HG03066 (cell line): ENCODE measurements at regions not wholly inside any gene's neighbourhood (a gene's known extent, or its start where the extent isn't known, plus 50 kb on each side); places are given as distances from the start of the nearest gene placed in this dataset.
"Not testable (repeated sequence)": the region's sequence is repeated elsewhere in the genome, so short reads cannot be mapped to it uniquely, and the experiment has no call there.

Experiments used
- ATAC-seq: cut with Tn5 transposase; IDR thresholded peaks from one replicate; pipeline ENCODE4 v1.9.1; 2021; ENCODE audit warnings: low read depth; ENCODE audit not compliant: unreplicated experiment

DNA sequence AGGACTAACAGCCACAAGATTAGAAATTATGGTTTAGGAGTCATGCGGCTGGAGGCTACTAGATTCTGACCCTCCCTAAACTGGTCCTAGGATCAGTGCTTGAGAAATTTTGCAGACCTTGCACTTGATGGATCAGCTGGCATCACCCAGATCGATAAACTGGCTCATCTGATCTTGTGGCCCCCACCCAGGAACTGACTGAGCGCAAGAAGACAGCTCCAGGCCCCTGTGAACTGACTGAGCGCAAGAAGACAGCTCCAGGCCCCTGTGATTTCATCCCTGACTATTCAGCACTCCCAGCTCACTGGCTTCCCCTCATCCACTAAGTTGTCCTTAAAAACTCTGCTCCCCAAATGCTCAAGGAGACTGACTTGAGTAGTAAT, 67.8 kb downstream of the MRPL36 start:
- ATAC-seq, result not testable (repeated sequence)

DNA sequence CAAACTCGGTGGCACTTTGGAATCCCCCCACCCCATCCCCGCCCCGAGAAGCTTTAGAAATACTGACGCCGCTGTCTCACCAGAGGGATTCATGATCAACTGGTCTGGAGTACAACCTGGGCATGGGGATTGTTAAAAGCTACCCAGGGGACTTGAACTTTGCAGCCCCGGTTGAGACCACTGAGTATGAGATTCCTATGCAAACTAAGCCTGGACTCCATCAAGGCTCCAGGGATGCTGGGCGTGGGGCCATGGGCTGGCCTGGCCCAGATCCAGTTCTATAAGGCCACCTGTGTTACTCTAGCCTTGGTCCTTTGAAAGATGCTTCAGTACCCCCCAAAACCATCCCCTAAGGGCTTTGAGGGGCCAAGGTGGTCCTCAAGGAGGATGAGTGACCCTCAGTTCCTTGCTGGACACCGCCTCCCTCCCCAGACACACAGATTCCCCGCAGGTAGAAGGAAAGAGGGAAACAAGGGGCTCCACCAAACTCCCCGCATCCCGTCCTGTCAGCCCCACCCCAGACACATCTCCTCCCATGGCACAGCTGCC, 68.5 kb downstream of the MRPL36 start:
- ATAC-seq, result no peak

DNA sequence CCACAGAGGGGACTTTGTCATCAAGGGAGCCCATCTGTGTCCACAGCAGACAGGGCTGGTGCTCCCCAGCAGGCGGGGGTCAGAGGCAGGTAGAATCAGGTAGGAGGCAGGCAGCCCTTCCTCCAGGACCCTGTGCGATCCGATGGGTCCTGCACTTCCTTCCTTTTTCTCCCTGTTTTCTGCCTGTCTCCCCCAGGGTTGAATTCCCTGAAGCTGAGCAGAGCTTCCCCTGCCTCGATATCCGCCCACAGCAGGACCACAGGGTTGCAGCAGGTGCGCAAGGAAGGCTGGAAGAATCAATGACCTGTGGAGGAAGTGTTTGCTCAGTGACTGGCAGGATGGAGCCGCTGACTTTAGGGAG, 69.2 kb downstream of the MRPL36 start:
- ATAC-seq, result no peak

DNA sequence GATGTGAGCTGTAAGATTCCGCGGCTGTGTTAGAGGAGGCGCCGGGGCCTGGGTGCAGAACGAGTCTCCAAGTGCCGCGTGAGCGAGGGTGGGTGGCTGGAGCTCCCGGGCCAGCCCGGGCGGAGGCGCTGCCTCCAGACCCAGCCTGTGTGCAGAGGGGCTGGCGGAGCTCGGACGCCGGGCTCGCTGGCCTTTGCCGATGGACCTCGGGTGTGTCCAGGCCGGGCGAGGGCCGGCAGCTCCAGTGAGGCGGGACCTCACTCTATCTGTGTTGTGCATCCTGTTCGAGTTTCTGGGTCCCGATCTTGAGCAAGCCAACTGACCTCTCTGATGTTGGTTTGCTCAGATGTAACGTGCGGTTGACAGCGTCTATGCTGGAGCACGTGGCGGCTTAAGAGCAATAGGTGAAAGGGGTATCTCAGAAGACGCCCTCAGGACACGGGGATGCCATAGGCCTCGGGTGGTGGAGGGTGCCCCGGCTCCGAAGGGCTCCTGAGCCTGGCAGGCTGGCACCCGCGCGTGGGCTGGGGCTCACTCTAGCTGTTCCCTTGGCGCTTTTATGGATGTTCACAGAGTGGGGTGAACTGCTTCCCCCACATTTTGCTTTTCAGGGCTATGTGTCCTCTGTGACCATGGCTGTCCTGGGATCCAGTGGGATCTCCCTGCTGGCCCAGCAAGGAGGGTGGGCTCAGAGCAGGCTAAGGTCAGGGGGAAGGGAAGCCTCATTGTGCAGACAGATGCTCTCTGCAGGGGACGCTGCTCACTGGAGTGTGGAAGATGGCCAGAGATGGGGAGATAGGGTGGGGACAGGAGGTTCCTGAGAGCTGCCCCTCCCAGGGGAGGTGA, 69.8 kb downstream of the MRPL36 start:
- no peak for ATAC-seq

DNA sequence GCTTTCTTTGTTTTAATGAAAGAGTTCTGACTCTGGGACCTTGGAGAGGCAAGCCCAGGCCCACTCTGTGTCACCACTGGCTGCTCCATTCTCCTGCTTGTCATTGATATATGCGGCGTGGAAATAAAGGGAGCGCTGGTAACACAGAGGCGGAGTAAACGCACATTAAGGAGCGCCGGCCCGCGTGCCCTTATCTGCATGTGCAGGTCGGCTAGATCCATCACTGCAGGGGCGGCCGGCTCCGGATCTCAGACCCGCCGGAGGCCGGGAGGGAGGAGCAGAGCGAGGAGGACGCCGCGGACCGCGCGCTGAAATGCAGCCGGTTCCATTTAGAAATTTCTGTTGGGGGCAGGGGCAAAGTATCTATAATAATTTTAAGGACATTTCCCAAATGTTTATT, 70.8 kb downstream of the MRPL36 start:
- no peak for ATAC-seq

DNA sequence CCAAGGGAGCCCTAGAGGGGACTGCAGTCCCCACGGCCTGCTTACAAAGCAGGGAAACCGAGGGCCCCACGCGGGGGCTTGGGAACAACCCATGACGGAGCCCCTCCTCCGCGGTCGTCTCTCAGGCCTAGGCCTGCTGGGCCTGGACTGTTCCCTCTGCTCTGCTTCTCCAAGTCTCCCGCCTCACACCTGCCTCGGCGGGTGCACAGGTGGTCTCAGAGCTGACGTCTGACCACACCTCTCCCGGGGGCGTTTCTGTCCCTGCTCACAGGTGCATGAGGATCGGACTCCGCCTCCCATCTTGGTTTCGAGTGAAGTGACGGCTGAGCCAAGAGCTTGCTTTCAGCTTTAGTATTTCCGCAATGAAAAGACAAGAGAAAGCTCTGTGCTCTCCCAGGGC, 72.1 kb downstream of the MRPL36 start:
- ATAC-seq, result no peak

DNA sequence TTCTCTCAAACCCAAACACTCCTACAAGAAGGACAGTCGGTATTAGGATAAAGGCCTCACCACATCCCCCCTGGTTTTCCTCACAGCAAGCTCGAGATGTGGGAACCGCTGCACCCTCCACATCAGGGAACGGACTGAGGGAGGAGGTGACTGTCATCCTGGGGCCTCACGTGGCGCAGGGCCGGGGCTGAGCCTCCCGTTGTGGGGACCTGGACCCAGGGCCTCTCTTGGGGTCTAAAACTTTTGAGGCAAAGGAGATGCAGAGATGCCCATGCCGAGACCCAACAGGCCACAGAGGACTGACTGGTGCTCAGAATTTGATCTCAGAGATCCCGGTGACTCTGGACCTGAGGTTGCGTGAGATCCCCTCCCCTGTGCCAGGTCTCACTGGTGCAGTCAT, 72.7 kb downstream of the MRPL36 start:
- ATAC-seq, result no peak

DNA sequence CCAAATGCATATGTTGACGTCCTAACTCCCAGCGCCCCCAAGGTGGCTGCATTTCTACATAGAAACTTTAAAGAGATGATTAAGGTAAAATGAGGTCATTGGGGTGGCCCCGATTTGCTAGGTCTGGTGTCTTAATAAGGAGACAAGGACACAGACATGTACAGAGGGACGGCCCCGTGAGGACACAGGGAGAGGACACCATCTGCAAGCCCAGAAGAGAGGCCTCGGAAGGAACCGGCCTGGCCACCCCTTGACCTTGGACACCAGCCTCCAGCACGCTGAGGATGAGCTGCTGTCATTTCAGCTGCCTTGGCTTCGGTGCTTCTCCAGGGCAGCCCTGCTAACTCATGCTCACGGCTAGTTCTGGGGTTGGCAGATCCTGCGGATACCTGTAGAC, 73.2 kb downstream of the MRPL36 start:
- no peak for ATAC-seq

DNA sequence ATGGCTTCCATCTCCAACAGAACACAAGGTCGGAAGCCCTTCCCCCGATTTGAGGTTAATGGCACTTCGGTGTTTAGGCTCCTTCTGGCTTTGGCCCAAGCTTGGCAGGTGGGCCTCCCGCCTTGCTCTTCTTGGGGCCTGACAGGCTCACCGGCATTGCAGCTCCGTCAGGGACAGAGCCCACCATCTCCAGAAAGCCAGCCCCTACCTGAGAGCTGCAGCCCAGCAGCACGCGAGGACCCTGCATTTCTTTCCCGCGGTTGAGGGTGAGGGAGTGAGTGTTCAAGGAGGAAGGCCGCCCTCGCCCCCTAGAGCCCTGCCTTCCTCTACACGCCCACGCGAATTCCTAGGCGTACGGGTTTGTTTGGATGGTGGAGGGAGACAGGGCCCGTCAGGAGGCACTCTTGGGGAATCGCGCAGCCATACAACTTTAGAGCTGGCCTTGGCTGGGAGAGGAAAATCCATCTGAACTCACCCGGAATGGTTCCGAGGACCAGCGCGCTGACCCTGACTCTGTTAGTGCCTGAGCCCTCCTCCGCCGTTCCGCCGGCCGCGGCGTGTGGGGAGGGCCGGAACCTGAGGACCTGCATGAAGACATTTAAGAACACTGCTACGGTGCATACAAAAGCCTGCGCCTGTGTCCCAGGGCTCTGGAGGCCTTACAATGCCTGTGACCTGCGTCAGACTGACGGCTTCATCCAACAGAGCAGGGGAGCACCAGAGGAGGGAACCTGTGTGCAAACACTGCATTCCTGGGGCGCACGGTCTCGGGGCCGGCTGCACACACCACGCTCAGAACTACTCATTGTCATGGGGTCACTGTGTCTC, 73.8 kb downstream of the MRPL36 start:
- no peak for ATAC-seq

DNA sequence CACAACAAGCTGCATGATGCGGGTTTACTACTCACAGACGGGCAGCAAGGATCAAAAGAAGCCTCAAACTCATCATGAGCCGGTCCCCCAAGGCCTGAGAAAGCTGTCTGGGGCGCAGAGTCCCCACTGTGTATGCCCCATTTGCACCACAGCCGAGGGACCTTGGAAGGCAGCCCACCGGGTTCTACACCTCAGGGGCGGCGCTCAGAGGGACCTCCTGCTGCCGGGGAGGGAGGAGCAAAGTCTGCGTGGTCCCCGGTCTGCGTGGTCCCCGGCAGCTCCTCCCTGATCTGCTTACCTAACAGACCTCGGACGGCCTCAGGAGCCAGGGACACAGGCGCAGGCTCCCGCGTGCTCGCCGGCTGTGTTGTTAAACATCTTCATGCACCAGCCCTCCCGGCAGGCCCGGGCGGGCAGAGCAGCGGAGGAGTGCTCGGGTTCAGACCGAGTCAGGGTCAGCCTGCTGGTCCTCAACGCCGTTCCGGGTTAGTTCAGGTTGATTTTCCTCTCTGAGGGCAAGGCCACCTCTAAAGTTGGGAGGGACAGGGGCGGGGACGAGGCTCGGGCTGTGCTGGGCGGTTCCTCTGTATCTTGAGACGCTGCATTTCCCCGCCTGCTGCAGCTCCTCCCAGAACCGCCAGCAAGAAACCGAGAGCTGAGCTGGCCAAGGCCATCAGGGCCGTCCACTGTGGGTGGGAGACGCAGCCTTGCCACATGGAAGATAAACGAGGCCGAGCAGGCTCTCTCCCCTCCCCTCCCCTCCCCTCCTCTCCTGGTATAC, 74.6 kb downstream of the MRPL36 start:
- ATAC-seq, result no peak

DNA sequence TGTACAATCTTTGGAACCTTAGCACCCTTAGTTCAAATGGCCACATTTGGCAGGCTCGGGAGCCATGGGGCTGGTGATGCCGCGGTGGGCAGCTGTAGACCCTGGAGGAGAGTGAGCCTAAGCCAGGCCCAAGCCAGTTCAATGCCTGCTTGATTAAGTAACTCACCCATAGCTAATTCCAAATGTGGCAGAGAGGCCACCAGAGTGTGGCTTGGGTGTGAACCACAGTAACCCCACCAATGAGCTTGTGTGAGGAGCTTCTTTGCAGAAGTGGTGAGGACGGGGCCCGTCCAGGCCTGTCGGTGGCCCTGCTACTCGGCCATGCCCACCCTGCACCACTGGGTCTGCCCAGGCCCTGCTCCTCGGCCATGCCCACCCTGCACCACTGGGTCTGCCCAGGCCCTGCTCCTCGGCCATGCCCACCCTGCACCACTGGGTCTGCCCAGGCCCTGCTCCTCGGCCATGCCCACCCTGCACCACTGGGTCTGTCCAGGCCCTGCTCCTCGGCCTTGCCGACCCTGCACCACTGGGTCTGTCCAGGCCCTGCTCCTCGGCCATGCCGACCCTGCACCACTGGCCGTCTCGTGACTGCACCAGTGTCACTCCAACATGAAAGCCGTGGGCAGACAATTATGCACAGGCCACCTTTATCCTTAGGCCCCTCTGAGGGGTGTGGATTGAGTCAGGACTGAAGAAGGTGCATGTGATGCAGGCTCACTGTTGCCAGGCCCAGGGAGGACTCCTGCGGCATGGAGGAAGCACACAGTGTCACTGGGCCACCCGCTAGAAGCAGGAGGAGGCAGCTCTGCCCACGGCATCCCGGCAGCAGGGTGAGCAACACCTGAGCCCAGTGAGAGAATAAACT, 75.4 kb downstream of the MRPL36 start:
- no peak for ATAC-seq

DNA sequence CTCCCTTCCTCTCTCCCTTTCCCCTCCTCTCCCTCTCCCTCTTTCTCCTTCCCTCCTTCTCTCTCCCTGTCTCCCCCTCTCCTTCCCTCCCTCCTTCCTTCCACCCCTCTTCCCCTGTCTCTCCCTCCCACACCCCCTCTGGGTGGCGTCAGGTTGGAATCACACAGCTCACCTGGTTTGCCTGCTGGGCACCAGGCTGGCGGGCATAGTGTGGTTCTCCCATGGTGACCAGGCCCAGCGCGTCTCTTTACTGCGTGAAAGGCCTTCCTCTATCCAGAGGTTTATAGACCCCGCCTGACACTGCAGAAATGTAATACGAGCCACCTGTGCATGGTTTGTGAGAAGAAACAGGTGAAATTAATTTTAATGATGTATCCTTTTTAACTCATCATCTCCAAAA, 76.2 kb downstream of the MRPL36 start:
- no peak for ATAC-seq

DNA sequence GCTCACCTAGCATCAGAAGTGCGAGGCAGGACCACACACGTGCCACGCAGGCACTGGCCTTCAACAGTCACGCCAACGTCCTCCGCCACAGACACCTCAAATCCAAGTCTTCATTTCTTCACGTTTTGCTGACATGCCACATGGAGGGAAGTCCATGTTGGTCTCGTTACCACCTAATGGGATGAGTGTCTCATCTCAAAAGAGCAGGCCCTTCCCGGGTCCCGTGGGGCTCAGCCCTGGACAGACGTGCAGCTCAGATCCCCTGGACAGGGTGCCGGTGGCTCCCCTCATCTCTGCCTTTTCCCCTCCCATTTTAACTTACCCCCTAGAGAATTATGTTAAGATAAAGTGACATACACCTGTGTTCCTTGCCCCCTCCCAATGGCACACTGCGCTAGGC, 76.8 kb downstream of the MRPL36 start:
- no peak for ATAC-seq

DNA sequence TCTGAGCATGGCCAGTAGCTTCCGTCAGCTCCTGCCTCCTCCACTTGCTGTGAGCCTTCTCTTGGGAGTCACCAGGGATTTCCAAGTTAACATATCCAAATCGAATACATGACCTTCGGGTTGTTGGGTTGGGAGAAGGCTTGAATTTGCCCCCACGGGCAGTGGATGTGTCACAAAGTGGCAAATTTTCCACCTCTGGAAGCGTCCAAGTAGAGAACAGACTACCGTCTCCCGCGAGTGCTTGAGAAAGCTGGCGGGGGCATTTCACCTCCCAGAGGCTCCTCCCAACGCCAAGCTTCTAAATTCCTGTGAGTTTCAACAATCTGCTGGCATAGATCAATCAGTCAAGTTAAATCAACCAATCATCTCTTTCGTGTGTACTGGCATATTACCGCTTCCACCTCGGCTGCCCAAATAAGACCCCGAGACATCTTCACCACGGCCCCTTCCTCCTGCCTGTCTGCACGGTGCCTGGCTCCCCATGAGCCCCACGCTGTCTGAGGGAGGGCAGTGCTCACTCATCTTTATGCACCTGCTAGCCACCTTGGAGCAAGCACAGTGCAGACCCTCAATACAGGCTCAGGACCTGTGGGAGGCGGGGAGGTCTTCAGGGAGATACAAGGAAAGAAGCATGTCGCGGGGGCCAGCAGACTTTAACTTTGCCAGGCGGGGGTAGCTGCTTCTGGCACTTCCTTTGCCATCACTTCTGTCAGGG, 79.1 kb downstream of the MRPL36 start:
- ATAC-seq, result no peak

DNA sequence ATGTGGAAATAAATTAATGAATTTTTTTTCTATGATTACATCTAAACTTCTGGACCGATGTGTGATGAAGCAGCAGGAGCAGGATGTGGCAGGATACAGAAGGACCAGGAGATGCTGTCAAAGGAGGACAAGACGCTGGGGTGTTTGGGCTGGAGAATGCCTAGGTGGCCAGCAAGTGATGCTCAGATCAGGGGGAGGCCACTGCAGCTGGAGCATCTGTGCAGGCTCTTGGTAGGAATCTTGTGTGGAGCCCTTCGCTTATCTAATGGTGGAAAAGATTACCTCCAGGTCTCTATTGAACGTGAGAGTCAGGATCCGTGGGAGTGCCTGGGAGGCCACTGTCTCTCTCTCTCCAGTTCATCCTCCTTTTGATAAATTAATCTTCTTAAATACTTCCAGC, 79.8 kb downstream of the MRPL36 start:
- no peak for ATAC-seq

DNA sequence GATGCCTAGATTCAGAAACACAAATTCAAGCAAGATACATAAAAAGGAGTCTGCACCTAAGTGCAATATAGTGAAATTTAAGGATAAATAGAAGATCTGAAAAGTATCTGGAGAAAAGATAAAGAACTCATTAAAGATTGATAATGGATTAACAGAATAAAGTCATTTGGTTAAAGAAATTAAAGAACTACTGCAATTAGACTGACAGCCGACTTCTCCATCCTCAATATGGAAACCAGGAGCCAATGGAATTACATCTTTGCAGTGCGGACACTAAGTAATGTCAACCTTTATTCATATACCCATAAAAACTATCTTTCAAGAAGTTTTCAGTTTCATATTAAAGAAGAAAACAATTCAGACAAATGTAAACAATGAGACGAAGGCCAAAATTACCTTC, 81.0 kb downstream of the MRPL36 start:
- no peak for ATAC-seq

DNA sequence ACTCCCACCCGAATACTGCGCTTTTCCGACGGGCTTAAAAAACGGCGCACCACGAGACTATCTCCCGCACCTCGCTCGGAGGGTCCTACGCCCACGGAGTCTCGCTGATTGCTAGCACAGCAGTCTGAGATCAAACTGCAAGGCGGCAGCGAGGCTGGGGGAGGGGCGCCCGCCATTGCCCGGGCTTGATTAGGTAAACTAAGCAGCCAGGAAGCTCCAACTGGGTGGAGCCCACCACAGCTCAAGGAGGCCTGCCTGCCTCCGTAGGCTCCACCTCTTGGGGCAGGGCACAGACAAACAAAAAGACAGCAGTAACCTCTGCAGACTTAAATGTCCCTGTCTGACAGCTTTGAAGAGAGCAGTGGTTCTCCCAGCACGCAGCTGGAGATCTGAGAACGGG, 89.5 kb downstream of the MRPL36 start:
- ATAC-seq, result not testable (repeated sequence)

DNA sequence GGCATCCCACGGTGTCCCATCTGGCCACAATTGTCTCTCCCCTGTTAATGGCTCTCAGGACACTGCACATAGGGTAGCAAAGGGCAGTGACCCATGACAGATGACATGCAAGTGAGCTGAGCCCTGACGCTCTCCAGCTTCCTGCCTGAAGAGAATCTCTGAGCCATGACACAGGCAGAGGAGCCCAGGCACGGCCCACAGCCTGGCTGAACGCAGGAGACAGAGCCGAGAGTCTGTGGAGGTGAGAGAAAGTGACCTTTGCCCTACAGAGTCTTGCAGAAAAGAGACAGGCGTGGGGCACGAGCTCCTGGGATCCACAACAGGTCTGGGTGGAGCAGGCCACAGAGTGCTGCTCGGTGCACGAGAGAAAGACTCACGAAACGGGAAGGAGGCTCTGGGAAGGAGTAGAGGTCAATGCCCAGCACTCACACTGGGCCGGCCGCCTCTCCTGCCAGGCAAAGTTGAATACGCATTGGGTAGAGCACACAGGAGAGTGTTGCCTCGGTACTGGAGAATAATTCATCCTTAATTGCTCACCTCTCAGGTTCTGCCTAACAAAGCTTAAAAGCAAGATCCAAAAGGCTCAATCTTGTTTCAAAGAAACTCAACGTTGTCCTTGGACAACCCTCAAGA, 90.3 kb downstream of the MRPL36 start:
- ATAC-seq, result no peak

DNA sequence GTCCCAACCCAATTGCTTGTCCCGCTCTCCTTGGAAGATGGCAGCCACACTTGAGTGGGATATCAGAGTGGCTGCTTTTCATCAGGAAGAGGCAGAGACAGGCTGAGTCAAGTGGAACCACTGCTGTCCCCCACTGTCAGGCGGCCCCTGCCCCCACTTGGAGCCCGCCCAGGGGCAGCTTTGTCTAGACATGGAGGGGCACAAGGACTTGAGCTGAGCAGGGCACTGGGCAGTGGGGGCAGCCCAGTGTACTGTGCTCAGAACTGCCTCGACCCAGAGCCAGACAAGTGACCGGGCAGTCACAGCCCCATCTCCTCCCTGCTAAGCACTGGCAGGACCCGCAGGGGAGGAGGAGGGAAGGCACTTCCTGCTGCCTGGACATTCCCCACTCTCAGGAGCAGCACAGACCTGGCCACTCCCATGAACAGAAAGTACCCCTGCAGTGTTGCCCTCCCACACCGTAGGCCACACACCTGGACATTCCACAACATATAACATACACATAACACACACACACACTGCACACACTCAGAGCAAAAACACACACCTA, 91.0 kb downstream of the MRPL36 start:
- no peak for ATAC-seq
